ENCODE measurements at regions not wholly inside any gene's neighbourhood (a gene's known extent, or its start where the extent isn't known, plus 50 kb on each side); places are given as distances from the start of the nearest gene placed in this dataset.

DNA sequence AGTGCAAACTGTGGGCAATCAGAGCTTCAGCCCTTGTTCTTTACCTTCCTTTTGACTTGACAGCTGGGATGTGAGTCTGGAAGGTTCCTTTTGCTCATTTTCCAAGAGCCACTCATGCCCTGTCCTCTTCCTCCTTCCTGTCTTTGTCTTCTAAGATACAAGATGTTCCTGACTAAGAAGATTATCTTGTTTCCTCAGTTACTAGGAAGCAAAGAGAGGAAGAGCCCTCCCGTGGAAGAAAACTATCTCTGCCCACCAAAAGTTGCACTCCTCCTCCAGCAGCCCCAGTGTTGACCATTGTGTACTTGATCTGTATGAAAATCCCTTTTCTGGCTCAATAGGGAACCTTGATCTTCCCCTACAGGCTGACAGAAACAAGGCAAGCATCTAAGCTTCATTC, 138.0 kb downstream of the C12orf75 start:
- no peak overlapping the region for H3K4me3 ChIP-seq (ENCODE audit: low read depth, low read length)
- in situ Hi-C loops (cut with HindIII; ENCODE audit: low sequenced_read_pairs), result no loop called here
- DNase-seq (ENCODE audit: low read depth), result no peak
- TF ChIP-seq, protein P1, sequence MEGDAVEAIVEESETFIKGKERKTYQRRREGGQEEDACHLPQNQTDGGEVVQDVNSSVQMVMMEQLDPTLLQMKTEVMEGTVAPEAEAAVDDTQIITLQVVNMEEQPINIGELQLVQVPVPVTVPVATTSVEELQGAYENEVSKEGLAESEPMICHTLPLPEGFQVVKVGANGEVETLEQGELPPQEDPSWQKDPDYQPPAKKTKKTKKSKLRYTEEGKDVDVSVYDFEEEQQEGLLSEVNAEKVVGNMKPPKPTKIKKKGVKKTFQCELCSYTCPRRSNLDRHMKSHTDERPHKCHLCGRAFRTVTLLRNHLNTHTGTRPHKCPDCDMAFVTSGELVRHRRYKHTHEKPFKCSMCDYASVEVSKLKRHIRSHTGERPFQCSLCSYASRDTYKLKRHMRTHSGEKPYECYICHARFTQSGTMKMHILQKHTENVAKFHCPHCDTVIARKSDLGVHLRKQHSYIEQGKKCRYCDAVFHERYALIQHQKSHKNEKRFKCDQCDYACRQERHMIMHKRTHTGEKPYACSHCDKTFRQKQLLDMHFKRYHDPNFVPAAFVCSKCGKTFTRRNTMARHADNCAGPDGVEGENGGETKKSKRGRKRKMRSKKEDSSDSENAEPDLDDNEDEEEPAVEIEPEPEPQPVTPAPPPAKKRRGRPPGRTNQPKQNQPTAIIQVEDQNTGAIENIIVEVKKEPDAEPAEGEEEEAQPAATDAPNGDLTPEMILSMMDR (IDR thresholded peaks at IDR 0.05; ENCODE audit: low read depth, low read length, missing control alignments), result no peak

DNA sequence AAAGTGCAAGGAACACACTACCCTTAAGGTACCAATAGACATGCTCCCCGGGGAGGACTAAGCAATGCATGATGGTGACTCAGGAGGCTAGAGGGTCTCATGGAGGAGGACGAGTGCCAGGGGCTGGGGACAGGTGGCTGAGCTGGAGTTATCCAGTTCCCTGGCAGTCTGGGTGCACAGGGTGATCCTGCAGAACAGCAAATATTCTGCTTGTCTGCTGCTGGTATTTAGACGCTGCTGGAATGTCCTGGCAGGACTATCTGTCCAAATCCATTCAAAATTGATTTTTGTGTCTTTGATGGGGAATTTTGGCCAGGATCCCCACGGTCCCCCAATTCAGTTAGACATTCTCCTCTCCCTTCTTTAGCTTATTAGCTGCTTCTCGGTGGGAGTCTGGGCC, 138.7 kb downstream of the C12orf75 start:
- in situ Hi-C loops (cut with HindIII; ENCODE audit: low sequenced_read_pairs), result no loop called here
- DNase-seq (ENCODE audit: low read depth), result no peak
- TF ChIP-seq, protein P1 (IDR thresholded peaks at IDR 0.05; ENCODE audit: low read depth, low read length, missing control alignments), result no peak

DNA sequence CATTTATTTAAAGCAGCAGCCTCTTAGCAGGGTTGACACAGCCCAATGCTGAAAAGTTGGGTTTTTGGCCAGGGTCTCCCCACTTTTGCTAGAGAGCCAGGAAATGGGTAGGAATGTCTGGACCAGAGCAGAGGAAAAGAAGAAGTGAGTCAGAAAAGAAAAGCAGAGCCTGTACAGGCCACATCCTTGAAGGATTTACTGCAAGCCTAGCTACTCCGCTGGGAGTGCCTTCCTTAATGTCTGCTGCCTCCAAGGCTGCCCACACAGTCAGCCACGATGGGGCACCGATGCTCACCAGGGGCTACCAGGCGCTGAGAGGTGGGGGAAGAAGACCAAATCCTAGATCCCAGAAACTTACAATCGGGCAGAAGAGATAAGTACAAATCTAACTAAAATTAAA, 139.2 kb downstream of the C12orf75 start:
- H3K4me3 ChIP-seq (ENCODE audit: low read depth, low read length), result no peak overlapping the region
- TF ChIP-seq, protein P1 (IDR thresholded peaks at IDR 0.05; ENCODE audit: low read depth, low read length, missing control alignments), result no peak
- in situ Hi-C loops (cut with HindIII; ENCODE audit: low sequenced_read_pairs), result no loop called here
- no peak for DNase-seq (ENCODE audit: low read depth)

More for the DNA sequence above, 138.7 kb downstream of the C12orf75 start:
- H3K4me3 ChIP-seq (ENCODE audit: low read depth, low read length), result no peak overlapping the region

DNA sequence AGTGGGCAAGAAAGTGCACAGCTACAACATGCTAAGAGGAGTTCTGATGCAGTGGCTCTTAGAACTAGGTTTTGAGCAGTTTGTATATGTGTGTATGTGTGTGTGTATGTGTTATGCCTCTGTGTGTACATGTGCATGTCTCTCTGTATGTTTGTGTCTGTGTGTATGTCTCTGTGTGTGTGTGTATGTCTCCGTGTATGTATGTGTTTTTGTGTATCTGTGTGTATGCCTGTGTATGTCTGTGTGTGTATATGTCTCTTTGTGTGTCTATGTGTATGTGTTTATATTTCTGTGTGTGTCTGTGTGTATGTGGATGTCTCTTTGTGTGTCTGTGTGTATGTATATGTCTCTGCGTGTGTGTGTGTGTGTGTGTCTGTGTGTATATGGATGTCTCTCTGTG, 139.6 kb downstream of the C12orf75 start:
- DNase-seq (ENCODE audit: low read depth), result no peak
- in situ Hi-C loops (cut with HindIII; ENCODE audit: low sequenced_read_pairs), result no loop called here
- no peak overlapping the region for H3K4me3 ChIP-seq (ENCODE audit: low read depth, low read length)
- TF ChIP-seq, protein P1 (IDR thresholded peaks at IDR 0.05; ENCODE audit: low read depth, low read length, missing control alignments), result no peak

DNA sequence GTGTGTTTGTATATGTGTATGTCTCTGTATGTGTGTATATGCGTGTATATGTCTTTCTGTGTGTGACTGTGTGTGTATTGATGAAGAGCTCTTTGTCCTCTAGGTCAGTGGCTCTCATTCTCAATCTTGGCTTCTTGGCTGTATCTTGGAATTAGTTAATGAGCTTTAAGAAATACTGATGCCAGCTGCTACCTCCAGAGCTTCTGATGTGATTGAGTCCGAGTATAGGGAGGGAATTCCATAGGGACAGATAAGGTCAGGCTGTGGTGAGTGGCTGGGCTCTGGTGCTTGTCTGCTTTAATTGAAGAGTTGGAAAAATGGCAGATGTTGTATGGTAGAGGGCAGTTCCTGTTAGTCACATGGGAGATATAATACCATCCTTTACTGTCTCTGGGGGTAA, 140.1 kb downstream of the C12orf75 start:
- in situ Hi-C loops (cut with HindIII; ENCODE audit: low sequenced_read_pairs), result no loop called here
- no peak for DNase-seq (ENCODE audit: low read depth)
- TF ChIP-seq, protein P1 (IDR thresholded peaks at IDR 0.05; ENCODE audit: low read depth, low read length, missing control alignments), result no peak
- H3K4me3 ChIP-seq (ENCODE audit: low read depth, low read length), result no peak overlapping the region

DNA sequence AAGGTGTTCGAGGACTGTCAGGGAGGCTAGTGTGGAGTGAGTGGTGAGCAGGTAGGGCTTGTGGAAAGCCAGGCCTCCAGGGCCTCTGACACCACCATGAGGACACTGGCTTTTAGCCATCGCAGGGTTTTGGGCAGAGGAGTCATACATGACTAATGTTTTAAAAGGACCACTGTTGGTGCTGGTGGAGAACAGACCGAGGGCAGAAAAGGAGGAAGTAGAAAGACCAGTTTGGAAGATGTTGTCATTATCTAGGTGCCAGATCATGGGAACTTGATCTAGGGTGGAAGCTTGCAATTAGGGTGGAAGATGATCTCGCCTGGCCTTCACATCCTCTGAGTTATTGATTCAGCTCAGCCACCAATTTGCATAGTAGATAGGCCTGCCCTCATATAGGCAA, 144.2 kb downstream of the C12orf75 start:
- TF ChIP-seq, protein P1 (IDR thresholded peaks at IDR 0.05; ENCODE audit: low read depth, low read length, missing control alignments), result no peak
- in situ Hi-C loops (cut with HindIII; ENCODE audit: low sequenced_read_pairs), result no loop called here
- no peak for DNase-seq (ENCODE audit: low read depth)
- no peak overlapping the region for H3K4me3 ChIP-seq (ENCODE audit: low read depth, low read length)

DNA sequence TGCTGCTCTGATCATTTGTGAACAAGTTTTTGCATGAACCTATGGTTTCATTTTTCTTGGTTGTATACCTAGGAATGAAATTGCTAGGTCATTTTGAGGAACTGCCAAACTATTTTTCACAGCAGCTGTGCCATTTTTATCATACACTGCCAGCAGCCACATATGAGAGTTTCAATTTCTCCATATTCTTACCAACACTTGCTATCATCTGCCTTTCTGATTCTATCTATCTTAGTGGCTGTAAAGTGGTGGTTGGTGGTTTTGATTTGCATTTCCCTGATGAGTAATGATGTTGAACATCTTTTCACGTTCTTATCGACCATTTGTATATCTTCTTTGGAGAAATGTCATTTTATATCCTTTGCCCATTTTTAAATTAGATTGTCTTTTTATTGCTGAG, 146.1 kb downstream of the C12orf75 start:
- in situ Hi-C loops (cut with HindIII; ENCODE audit: low sequenced_read_pairs), result no loop called here
- DNase-seq (ENCODE audit: low read depth), result no peak

More for the DNA sequence above, 146.1 kb downstream of the C12orf75 start:
- TF ChIP-seq, protein P1 (IDR thresholded peaks at IDR 0.05; ENCODE audit: low read depth, low read length, missing control alignments), result no peak
- H3K4me3 ChIP-seq (ENCODE audit: low read depth, low read length), result no peak overlapping the region
